A673 (cell line): ENCODE measurements at regions not wholly inside any gene's neighbourhood (a gene's known extent, or its start where the extent isn't known, plus 50 kb on each side); places are given as distances from the start of the nearest gene placed in this dataset.

Experiments
- BruUV-seq: library from RNA; stranded (reverse); fragments of 400-500 nt; replicated peaks from 2 replicates; lab custom pipeline; 2021; lab: Mats Ljungman, UMichigan
- CTCF ChIA-PET: fragments of 300-600 bp; sonication (Branson Sonifier 250); formaldehyde crosslinking; loops from one replicate; lab custom pipeline; 2022; ENCODE audit warnings: antibody characterized with exemption; lab: Charles Lee
- POLR2A ChIA-PET: fragments of 300-600 bp; sonication (Branson Sonifier 250); formaldehyde crosslinking; loops from one replicate; lab custom pipeline; 2022; ENCODE audit warnings: antibody characterized with exemption; ENCODE audit not compliant: low non-redundant PET; lab: Charles Lee
- DNase-seq: peaks from one replicate; pipeline ENCODE4 v3.0.0-alpha.2; 2015; ENCODE audit warnings: low spot score
- H3K27ac ChIP-seq: fragments of 200-600 bp; sonication (generic); 2 replicates; pipeline ENCODE4 v1.5.1; 2016; ENCODE audit warnings: mixed run types, low read depth, mild to moderate bottlenecking, mixed read lengths, antibody characterized with exemption, low read length; ENCODE audit not compliant: poor library complexity, severe bottlenecking
- H3K27me3 ChIP-seq: fragments of 200-600 bp; sonication (generic); replicated peaks from 2 replicates; pipeline ENCODE4 v1.6.1; 2017; ENCODE audit warnings: mixed run types, low read depth, mild to moderate bottlenecking, mixed read lengths, antibody characterized with exemption, low read length; ENCODE audit not compliant: insufficient read depth, poor library complexity
- H3K36me3 ChIP-seq: fragments of 200-600 bp; sonication (generic); 2 replicates; pipeline ENCODE4 v1.6.1; 2016; ENCODE audit warnings: mixed run types, mild to moderate bottlenecking, mixed read lengths, antibody characterized with exemption, low read length; ENCODE audit not compliant: insufficient read depth, poor library complexity, severe bottlenecking
- H3K4me1 ChIP-seq: fragments of 200-600 bp; sonication (generic); 2 replicates; pipeline ENCODE4 v1.6.1; 2017; ENCODE audit warnings: mixed run types, mild to moderate bottlenecking, mixed read lengths, antibody characterized with exemption, low read length; ENCODE audit not compliant: insufficient read depth, poor library complexity, severe bottlenecking
- H3K4me3 ChIP-seq: fragments of 200-600 bp; sonication (generic); 2 replicates; pipeline ENCODE4 v1.5.1; 2016; ENCODE audit warnings: low read depth, mixed run types, mild to moderate bottlenecking, mixed read lengths, low read length; ENCODE audit not compliant: poor library complexity, severe bottlenecking
- H3K9me3 ChIP-seq: fragments of 200-600 bp; sonication (generic); 2 replicates; pipeline ENCODE4 v1.6.1; 2016; ENCODE audit warnings: mixed run types, low read depth, mild to moderate bottlenecking, mixed read lengths, antibody characterized with exemption, low read length; ENCODE audit not compliant: poor library complexity, severe bottlenecking
- CTCF ChIP-seq: fragments of 300-800, 200-600 bp; sonication (generic); conservative IDR thresholded peaks from 2 replicates; pipeline ENCODE4 v1.5.1; 2017; ENCODE audit warnings: low read depth, mild to moderate bottlenecking, antibody characterized with exemption, low read length, moderate library complexity, mixed read lengths
- EZH2 ChIP-seq: fragments of 200-600 bp; sonication (generic); IDR thresholded peaks from 2 replicates; pipeline ENCODE4 v1.6.1; 2017; ENCODE audit warnings: borderline replicate concordance, low read depth, mild to moderate bottlenecking, mixed read lengths, antibody characterized with exemption, low read length; ENCODE audit not compliant: poor library complexity, severe bottlenecking
- intact Hi-C: fragments of 100-400 bp; cut with micrococcal nuclease; formaldehyde crosslinking; loops from one replicate; pipeline ENCODE4 v1.10.0; 2022; ENCODE audit not compliant: unreplicated experiment

GRCh38 chr1:191498318-191498717 is 659.9 kb upstream of the RGS18 start:
- peak; percentile 60 for DNase-seq
- Histone ChIP-seq H3K9me3 (no peaks in the 10 kb centered on the region), H3K4me1 (no peaks in the 10 kb centered on the region), H3K27me3 (no peaks in the 10 kb centered on the region), H3K27ac (no peak overlapping the region), H3K4me3 (no peak overlapping the region), H3K36me3 (no peaks in the 10 kb centered on the region)
- BruUV-seq, result no TSS peak
- CTCF ChIA-PET, result no interaction called here
- POLR2A ChIA-PET, result no interaction called here
- intact Hi-C loops, result no loop called here
- TF ChIP-seq CTCF (no peak), EZH2 (no peak)

GRCh38 chr1:191498825-191499224 is 659.4 kb upstream of the RGS18 start:
- Histone ChIP-seq H3K36me3 (no peaks in the 10 kb centered on the region), H3K27ac (no peak overlapping the region), H3K9me3 (no peaks in the 10 kb centered on the region), H3K4me1 (no peaks in the 10 kb centered on the region), H3K27me3 (no peaks in the 10 kb centered on the region), H3K4me3 (no peak overlapping the region)
- CTCF ChIA-PET, result no interaction called here
- BruUV-seq, result no TSS peak
- DNase-seq, result no peak
- TF ChIP-seq CTCF (no peak), EZH2 (no peak)
- POLR2A ChIA-PET, result no interaction called here
- intact Hi-C loops, result no loop called here

GRCh38 chr1:191504999-191505398 is 653.3 kb upstream of the RGS18 start:
- TF ChIP-seq EZH2, result no peak
- no peak for TF ChIP-seq CTCF
- ChIA-PET CTCF (no interaction called here), POLR2A (no interaction called here)
- no peak for DNase-seq
- no peaks in the 10 kb centered on the region for H3K9me3 ChIP-seq
- intact Hi-C loops, result no loop called here
- H3K4me1 ChIP-seq, result peaks cover 7% of the 10 kb centered on the region
- H3K36me3 ChIP-seq, result no peaks in the 10 kb centered on the region
- H3K27me3 ChIP-seq, result no peaks in the 10 kb centered on the region
- BruUV-seq, result no TSS peak
- no peak overlapping the region for H3K4me3 ChIP-seq
- H3K27ac ChIP-seq, result no peak overlapping the region
